Epithelial cell of esophagus (primary cell): ENCODE measurements at regions not wholly inside any gene's neighbourhood (a gene's known extent, or its start where the extent isn't known, plus 50 kb on each side); places are given as distances from the start of the nearest gene placed in this dataset.
A peak's percentile ranks its signal among the peaks of the same experiment; 100 is the strongest.

Experiments used
- DNase-seq: peaks from one replicate; pipeline ENCODE4 v3.0.0; 2010; ENCODE audit warnings: low read depth
- H3K4me3 ChIP-seq: 2 replicates; pipeline ENCODE4 v1.5.1; 2011; ENCODE audit warnings: mild to moderate bottlenecking, low read length, control low read depth
- TF ChIP-seq, protein P1 (sequence below): IDR thresholded peaks from 2 replicates; pipeline ENCODE4 v1.5.1; 2011; ENCODE audit warnings: low read depth, mild to moderate bottlenecking, low read length, control low read depth, inconsistent platforms; ENCODE audit not compliant: insufficient read depth; ENCODE audit errors: missing control alignments

DNA sequence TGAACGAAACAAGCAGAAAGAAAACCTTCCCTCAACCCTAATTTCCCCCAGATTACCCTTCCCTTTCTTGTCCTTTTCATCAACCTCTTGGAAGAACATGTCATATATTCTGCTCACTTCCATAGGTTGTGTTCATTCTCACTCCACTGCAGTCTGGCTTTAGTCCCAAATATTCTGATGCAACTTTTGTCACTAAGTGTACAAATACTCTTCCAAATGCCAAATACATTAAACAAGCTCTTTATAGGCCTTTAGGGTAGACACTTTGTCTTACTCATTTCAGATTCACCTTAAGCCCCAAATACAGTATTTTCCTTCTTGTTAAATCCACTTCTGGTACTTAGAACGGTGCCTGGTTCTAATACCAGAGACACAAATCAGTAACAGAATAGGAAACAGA, 406.5 kb upstream of the CDIN1 start:
- TF ChIP-seq, protein P1, sequence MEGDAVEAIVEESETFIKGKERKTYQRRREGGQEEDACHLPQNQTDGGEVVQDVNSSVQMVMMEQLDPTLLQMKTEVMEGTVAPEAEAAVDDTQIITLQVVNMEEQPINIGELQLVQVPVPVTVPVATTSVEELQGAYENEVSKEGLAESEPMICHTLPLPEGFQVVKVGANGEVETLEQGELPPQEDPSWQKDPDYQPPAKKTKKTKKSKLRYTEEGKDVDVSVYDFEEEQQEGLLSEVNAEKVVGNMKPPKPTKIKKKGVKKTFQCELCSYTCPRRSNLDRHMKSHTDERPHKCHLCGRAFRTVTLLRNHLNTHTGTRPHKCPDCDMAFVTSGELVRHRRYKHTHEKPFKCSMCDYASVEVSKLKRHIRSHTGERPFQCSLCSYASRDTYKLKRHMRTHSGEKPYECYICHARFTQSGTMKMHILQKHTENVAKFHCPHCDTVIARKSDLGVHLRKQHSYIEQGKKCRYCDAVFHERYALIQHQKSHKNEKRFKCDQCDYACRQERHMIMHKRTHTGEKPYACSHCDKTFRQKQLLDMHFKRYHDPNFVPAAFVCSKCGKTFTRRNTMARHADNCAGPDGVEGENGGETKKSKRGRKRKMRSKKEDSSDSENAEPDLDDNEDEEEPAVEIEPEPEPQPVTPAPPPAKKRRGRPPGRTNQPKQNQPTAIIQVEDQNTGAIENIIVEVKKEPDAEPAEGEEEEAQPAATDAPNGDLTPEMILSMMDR = no peak
- no peak overlapping the region for H3K4me3 ChIP-seq
- peak; percentile 2 for DNase-seq

GRCh38 chr15:36175186-36175740, 404.2 kb upstream of the CDIN1 start:
- DNase-seq = no peak
- no peak overlapping the region for H3K4me3 ChIP-seq
- TF ChIP-seq, protein P1 = no peak

DNA sequence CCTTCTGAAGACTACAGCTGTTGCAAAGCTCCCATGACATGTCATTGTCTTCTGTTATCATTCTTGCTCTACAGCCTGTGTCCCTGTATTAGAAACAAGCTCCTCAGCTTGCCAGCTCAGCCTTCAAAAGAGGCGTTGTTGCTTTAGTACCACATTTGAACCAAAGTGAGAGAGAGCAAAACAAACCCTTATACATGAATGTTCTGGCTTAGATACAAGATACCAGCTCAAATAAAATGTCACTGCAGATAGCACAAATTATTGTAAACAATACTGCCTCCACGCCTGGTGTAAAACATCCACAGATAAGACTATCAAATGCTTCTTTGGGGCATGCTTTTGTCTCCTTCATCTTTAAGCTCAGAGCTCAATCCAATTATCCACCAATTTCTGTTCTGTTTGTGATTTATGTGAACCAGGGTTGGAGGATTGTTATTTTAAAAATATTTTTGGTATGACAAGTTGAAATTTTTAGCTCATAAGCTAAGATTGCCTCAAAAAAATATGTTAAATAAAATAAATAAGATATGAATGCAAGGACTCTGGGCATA, 403.6 kb upstream of the CDIN1 start:
- no peak overlapping the region for H3K4me3 ChIP-seq
- TF ChIP-seq, protein P1 = no peak
- DNase-seq = no peak

GRCh38 chr15:36177590-36178302, 401.7 kb upstream of the CDIN1 start:
- TF ChIP-seq, protein P1 = no peak
- no peak overlapping the region for H3K4me3 ChIP-seq
- DNase-seq = peak; percentile 31

DNA sequence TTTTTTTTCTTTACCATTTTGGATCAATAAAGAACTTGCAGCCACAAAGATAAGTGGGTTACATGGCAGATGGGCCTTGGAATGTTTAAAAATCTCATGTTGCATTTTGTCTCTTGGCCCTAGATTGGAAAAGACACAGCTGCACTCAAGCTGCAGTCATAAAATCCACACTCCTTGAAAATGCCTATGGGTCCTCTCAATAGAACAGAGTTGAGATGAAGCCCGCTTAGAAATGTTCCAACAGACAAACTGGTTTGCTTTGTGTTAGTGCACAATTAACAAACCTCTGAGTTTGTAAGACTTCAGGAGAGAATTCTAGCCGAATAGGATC, 401.2 kb upstream of the CDIN1 start:
- no peak overlapping the region for H3K4me3 ChIP-seq
- no peak for DNase-seq
- TF ChIP-seq, protein P1 = no peak

GRCh38 chr15:36183201-36183600, 396.2 kb upstream of the CDIN1 start:
- no peak overlapping the region for H3K4me3 ChIP-seq
- TF ChIP-seq, protein P1 = no peak
- DNase-seq = no peak

DNA sequence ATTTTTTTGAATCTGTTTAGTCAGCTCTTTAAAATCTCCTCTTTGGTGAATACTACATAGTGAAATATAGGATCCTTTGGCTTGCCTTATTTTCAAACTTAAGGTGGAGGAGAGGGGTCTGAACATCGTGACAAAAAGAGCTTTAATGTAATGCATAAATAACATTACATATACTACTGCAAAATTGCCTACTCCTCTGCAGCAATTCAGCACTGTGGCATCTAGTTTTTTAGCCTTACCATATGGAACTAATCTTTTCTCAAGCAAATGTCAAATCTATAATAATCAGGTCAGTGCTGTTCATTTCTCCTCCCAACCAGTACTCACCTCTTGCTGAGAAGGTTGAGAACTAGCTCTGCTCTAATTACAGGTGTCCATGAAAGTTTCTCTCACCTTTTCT, 394.0 kb upstream of the CDIN1 start:
- TF ChIP-seq, protein P1 = no peak
- DNase-seq = no peak
- H3K4me3 ChIP-seq = no peak overlapping the region
